GM04504 (cell line): ENCODE measurements at regions not wholly inside any gene's neighbourhood (a gene's known extent, or its start where the extent isn't known, plus 50 kb on each side); places are given as distances from the start of the nearest gene placed in this dataset.

Source experiments
- DNase-seq: peaks from one replicate; pipeline ENCODE4 v3.0.0-alpha.2; 2012; ENCODE audit warnings: low read depth

GRCh38 chr9:29838491-29839020 lies 2265.3 kb upstream of the C9orf72 start:
- DNase-seq: no peak

GRCh38 chr9:29844251-29844650 lies 2271.0 kb upstream of the C9orf72 start:
- no peak for DNase-seq

GRCh38 chr9:29850664-29851063 lies 2277.4 kb upstream of the C9orf72 start:
- DNase-seq: no peak

- no peak for DNase-seq
Observed at GRCh38 chr9:29861803-29862202, 2288.5 kb upstream of the C9orf72 start.

- no peak for DNase-seq
Observed at GRCh38 chr9:29865764-29866313, 2292.6 kb upstream of the C9orf72 start.

- no peak for DNase-seq
Observed at GRCh38 chr9:29866556-29866955, 2293.3 kb upstream of the C9orf72 start.

DNA sequence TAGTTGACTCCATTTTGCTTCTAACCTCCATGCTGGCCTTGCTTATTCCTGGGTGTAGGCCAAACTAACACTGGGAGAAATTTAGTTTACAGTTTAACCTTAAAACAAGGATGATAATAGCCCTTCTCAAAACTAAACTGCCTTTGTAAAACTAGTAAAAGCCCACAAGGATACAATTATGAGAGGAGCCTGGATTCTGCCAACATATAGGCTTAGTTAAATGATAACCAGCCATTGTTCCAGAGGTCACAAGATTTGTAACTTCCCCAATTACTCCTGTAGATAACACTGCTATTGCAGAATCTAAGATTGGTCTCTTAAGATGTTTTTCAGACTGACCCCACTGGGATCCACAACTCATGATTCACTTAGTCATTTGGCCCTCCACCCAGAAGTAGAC lies 2300.3 kb upstream of the C9orf72 start:
- DNase-seq: no peak

- DNase-seq: no peak
Observed at GRCh38 chr9:29875547-29875946, 2302.3 kb upstream of the C9orf72 start.

DNA sequence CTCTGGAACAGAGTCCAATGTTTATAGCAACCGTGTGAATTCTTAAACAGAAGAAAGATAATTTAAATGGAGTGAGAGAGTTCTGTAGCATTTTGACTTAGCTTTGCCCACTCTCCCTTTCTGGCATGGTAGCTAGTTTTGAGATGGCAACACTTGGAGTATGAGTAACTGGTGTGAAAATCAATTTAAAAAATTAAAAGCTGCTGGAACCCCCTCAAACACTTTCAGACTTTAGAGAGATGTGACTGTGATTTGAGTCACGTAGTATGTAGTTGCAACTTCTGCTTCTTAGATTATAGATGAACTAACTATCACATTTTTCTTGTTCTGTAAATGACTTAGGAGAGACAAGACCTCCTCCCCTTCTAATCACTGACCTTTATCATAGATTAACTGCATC lies 2309.5 kb upstream of the C9orf72 start:
- no peak for DNase-seq

- DNase-seq: no peak
Observed at GRCh38 chr9:29906065-29906464, 2332.8 kb upstream of the C9orf72 start.

- no peak for DNase-seq
Observed at GRCh38 chr9:29928072-29928471, 2354.8 kb upstream of the C9orf72 start.

DNA sequence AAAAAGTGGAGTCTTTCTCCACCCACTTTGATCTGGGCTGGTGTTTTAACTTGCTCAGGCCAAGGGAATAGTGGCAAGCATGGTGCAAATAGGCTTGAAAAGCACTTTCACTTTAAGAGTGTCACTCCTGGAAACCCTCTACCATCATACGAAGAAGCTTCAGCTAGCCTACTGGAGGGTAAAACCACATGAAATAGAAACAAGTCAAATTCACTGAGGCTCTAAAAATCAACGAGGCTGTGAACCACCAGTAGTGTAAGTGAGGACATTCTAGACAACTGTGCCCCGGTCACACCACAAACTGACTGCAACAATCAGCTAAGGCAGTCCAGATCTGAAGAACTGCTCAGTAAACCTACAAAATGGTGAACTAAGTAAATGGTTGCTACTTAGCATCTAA lies 2366.3 kb upstream of the C9orf72 start:
- no peak for DNase-seq

DNA sequence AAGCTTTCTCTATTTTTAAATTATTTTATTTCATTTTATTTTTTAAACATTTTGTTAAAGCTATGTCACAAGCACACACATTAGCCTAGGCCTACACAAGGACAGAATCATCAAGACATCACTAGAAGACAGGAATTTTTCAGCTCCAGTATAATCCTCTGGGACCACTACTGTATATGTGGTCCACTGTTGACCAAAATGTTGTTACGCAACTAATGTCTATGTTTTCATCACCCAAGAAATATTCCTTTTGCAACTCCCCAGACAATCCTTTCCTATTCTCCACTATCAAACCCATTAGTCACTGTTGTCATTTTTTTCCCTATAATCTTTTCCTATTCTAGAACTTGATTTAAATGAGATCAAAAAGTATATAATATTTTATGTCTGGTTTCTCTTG lies 2371.7 kb upstream of the C9orf72 start:
- no peak for DNase-seq

GRCh38 chr9:29958469-29958868 lies 2385.2 kb upstream of the C9orf72 start:
- no peak for DNase-seq

DNA sequence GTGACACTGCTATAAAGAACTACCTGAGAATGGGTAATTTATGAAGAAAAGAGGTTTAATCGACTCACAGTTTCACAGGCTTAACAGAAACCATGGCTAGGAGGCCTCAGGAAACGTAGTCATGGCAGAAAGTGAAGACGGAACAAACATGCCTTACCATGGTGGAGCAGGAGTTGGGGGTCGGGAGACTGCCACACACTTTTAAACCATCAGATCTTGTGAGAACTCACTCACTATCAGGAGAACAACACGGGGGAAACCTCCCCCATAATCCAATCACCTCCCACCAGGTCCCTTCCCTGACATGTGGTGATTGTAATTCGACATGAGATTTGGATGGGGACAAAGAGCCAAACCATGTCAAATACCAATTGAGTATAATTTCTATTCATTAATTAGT lies 2392.6 kb upstream of the C9orf72 start:
- DNase-seq: no peak

- DNase-seq: no peak
Observed at GRCh38 chr9:29966247-29966646, 2393.0 kb upstream of the C9orf72 start.

DNA sequence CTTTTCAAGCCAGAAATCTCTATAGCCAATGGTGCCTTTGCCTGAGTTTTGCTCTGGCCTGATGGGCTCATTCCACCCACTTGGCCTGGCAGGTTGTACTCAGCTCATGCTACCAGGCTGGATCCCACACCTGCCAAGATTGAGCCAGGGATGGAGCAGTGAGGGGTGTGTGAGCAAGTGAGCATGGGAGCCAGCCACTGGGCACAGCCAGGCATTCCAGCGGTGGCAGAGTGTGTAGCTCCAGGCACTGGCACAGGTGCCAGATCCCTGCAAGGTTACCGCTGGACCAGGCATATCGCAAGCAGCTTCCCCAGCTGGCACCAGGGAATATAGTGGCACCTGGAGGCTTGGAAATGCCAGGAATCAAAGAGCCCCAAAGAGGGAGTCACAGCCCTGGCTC lies 2395.6 kb upstream of the C9orf72 start:
- no peak for DNase-seq

DNA sequence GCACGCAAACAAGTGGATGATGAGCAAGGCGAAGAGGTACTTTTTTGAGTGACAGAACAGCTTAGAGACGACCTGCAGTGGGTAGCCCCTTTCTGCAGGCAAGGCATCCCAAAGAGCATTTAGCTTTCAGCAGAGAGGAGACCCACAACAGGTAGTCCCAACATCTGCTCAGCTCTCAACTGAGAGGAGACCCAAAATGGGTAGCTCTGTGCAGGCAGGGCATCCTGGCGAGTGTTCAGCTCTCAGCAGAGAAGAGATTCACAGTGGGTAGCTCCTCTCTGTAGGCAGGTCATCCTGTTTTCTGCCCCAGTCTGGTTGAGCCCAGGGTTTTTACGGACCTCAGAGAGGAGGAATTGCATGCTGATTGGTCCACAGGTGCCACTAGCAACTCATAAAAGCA lies 2396.1 kb upstream of the C9orf72 start:
- DNase-seq: no peak

GRCh38 chr9:29969856-29970647 lies 2396.8 kb upstream of the C9orf72 start:
- DNase-seq: no peak

- DNase-seq: no peak
Observed at GRCh38 chr9:29974197-29974596, 2400.9 kb upstream of the C9orf72 start.

DNA sequence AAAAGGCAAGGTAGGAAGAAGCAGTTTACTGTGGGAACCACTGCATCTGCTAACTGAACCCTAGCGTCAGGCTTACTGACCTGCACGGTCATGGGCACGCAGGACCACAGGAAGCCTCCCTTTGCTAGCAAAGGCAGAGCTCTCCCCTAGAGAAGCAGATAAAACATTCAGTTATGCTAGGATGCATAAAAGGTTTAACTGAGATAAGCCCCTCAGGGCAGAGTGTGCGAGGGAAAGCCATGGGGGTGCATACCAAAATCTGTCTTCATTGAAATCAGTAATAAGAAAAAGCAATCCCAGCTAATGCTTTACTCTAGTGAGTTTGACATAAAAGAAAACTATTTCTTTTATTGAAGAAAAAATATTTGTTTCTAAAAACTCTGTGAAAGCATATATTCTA lies 2403.7 kb upstream of the C9orf72 start:
- DNase-seq: no peak

GRCh38 chr9:29981013-29981412 lies 2403.4 kb upstream of the ACO1 start:
- DNase-seq: no peak

DNA sequence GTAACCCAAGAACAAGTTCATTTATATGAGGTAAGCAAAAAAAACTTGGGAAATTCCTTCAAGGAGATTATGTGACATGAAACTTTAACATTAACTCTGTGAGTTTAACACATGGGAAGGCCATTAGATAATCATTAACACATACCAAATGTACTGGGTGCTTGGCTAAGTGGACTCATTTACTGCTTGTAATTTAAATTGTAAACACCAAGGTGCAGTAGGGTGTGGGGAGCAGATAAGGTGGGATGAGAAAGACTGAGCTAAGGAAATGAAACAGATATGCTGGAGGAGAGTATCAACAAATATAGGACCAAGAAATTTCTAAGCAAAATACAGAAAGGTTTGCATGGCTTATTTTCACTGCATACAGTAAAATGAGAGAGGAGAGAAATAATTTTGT lies 2384.8 kb upstream of the ACO1 start:
- DNase-seq: no peak

DNA sequence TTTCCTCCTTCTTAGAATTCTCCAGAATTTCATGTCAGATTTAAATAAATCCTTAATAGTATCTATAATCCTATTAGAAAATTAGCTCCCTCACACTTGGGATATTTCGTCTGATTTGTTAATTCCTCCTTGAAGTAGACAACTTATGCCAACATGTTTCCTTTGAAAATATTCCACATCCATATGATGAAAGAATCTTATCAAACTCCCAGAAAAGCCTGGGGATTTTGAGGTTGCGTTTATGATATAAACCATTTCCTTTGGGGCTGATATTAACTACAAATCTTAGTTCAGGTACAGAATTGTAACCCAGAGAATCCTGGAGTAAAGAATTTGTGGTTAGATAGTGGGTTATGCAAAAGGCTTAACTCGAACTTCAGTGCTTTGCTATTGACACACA lies 2373.8 kb upstream of the ACO1 start:
- DNase-seq: no peak
